Right forelimb (tissue), 1 donor: ENCODE measurements at regions not wholly inside any gene's neighbourhood (a gene's known extent, or its start where the extent isn't known, plus 50 kb on each side); places are given as distances from the start of the nearest gene placed in this dataset.
"Not testable (repeated sequence)": the region's sequence is repeated elsewhere in the genome, so short reads cannot be mapped to it uniquely, and the experiment has no call there.

Experiments
- DNase-seq: peaks from one replicate; pipeline ENCODE4 v3.0.0-alpha.2; 2018

- DNase-seq, result no peak
These were observed 486.6 kb downstream of the IRS1 start for GRCh38 chr2:226313060-226313459.

DNA sequence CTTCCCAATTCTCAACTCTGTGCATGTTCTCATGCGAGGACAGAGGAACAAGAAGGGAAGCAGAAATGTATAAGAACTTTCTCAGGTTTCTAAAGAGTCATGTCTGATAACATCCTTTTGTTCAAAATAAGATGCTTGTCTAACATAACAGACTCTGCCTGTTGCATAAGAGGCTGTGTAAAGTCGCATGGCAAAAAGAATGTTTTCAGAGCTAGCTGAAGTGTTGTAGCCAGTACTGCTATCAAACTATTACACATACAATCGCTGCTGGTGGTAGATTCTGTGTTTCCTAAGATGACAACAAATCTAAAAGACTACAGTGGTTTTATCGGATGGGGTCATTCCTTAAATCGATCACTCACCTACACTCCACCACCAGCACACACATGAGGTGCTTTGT is 487.5 kb downstream of the IRS1 start:
- no peak for DNase-seq

DNA sequence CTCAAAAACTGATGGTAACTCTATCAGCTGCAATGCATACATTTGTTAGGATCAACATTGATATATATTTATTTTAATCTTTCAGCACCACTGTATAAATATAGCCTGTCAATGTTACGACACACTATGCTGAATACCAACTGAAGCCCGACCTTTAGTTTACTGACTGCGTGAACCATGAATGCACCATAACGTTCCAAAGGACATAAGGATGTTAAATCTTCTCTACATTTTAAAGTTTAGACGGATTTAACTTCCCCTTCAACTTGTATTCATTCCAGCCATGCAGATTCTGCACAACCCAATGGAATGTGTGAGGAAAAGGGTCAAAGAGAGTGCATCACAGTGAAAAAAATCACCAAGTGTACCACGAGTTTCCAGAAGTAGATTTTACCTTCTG is 489.5 kb downstream of the IRS1 start:
- no peak for DNase-seq

DNA sequence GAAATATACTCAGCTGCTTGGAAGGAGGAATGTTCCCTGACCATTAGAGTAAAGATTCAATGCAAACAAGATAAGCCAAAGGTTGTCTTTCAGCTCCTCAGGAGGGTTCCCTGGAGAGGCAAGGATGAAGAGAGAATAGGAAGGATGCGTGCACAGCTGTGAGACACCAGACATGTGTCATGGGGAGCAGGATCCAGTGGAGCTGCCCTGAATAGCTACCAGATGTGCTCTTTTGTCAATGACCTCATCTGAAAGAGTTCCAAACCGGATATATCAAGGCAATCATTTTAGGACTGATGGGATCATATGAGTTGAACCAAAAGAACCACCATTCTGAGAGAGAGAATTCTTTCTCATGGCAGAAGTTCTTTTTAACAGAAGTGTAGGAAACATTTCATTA is 490.6 kb downstream of the IRS1 start:
- DNase-seq, result peak; percentile 43

- DNase-seq, result no peak
These were observed 491.3 kb downstream of the IRS1 start for GRCh38 chr2:226308323-226308680.

GRCh38 chr2:226307487-226308322 is 491.9 kb downstream of the IRS1 start:
- DNase-seq, result no peak

DNA sequence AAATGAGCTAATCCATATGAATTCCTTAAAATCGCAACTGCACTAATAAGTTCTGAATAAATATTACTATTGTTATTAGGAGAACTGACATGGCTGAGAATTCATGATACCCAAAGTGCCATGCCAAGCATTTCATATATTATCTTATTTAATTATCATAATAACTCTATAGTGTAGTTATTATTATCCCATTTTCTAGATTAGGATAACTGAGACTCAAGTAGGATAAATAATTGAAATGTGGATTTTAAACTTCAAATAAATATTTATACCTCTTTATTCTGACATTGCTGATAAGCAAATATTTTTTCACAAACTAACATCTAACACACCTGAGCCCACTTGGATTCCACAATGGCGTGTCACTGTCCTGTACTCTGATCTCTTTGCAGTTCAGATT is 492.7 kb downstream of the IRS1 start:
- no peak for DNase-seq

DNA sequence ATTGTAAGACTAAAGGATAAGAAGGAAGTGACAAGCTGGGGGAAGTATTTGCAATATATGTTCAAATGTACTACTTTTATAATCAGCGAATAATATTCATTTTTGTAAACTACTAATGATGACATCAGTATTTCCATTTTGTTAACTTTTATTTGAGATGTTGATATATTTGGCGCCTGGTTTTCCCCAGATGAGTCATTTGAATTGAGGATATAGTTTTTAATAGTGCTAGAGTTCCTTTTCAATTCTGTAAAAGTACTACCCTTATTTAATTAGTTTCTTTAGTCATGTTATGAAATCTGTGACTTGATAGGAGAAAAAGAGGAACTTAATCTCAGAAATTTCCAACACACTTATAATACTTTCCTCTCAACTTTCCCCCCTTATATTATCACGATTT is 495.3 kb downstream of the IRS1 start:
- no peak for DNase-seq

GRCh38 chr2:226303707-226304106 is 495.9 kb downstream of the IRS1 start:
- DNase-seq, result no peak

DNA sequence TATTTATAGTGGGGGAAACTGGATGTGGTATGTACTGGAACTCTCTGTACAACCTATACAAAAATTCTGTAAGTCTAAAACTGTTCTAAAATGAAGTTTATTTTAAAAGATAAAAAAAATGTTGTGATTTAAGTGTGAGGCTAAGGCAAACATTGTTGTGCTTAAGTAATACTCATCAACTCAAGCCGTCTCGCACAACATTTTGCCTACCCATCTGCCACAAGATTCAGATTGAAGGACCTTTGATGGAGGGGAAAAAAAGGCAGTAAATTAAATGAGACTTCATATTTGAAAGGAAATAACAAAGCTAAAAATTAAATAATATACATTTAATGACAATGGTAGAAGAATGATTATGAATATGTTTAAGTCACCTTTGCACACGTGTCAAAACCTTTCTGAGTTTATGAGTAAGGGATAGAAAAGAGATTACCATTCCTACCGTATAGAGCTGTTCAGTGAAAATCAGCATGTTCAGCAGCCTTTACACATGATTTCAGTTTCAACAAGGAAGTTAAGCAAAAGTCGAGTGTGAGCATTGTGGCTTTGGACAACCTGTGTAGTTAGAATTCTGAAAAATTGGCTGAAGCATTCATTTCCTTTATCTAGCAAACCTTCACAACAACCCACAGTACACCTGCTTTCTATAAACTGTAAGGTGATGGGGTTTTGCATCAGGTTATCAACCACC is 499.3 kb downstream of the IRS1 start:
- no peak for DNase-seq

DNA sequence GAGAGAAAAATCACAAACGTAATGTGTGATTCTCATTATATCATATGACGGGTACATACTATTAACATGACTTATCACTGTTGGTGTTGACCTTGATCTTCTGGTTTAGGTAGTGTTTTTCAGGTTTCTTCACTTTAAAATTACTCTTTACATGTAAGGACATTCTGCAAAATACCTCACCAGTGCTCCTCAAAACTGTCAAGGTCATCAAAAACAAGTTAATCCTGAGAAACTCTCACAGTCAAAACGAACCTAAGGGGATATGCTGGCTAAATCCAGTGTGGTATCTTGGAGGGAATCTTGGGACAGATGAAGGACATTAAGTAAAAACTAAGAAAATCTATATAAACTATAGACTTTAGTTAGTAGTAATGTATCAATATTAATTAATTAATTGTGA is 499.8 kb downstream of the IRS1 start:
- DNase-seq, result no peak

DNA sequence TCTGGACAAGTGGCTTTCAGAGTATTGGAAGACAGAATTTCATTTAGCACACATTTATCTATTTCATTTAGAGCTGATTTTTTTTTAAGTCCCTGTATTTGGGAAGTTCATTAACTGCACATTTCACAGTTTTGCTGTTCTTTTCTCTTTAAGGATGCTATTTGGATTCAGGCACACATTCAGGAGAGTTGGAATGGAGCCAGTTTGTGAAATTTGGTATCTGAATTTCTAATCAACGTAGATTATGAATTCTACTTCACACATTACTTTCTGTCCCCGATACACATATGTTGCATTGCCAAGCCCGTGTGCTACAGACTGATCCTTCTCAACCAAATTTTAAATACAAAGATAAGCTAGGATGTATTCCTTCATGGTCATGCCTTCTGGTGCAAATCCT is 503.9 kb downstream of the IRS1 start:
- DNase-seq, result no peak

DNA sequence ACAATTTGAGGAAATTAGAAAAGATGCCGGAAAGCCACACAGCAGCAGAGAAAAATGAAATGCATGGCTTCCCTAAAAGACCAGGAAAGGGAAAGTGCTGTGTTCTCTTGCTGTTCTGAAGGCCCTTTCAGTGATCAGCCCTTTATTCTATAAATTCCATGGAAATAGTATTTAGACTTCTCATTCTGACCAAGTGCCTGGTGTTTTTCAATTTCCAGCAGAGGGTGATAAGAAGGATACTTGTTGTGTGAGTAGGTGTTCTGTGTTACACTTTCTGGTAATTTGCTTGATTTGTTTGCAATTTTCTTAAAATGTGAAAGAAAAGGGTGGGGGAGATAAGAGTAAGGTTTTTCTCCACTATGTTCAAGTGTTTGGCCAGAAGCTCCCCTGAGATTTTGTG is 504.5 kb downstream of the IRS1 start:
- no peak for DNase-seq

DNA sequence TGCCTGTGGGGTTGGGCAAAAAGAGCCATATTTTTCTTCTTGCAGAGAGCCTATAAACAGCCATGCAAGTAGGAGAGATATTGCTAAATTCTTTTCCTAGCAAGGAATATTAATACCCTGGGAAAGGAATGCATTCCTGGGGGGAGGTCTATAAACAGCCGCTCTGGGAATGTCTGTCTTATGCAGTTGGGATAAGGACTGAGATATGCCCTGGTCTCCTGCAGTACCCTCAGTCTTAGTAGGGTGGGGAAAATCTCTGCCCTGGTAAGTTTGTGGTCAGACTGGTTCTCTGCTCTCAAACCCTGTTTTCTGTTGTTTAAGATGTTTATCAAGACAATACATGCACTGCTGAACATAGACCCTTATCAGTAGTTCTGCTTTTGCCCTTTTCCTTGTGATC is 508.3 kb downstream of the IRS1 start:
- DNase-seq, result not testable (repeated sequence)

GRCh38 chr2:226286916-226287315 is 512.7 kb downstream of the IRS1 start:
- DNase-seq, result no peak

DNA sequence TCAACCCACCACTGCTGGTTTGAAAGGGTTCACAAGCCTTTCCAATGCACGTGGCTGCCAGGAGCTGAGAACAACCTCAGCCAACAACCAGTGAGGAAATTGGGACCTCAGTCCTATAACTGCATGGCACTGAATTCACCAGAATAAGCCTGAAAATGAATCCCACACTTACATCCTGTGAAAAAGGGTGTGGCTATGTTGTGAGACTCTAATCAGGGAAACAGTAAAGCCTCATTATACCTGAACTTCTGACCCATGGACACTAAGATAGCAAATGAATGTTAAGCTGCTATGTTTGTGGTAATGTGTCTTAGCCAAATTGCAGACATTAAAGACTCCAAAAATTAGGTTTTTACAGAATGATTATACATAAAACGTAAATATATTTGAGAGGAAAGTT is 515.8 kb downstream of the IRS1 start:
- DNase-seq, result no peak

GRCh38 chr2:226282151-226282550 is 517.5 kb downstream of the IRS1 start:
- DNase-seq, result no peak

GRCh38 chr2:226280136-226280535 is 519.5 kb downstream of the IRS1 start:
- DNase-seq, result not testable (repeated sequence)

- DNase-seq, result no peak
These were observed 524.4 kb downstream of the IRS1 start for GRCh38 chr2:226275215-226275614.

DNA sequence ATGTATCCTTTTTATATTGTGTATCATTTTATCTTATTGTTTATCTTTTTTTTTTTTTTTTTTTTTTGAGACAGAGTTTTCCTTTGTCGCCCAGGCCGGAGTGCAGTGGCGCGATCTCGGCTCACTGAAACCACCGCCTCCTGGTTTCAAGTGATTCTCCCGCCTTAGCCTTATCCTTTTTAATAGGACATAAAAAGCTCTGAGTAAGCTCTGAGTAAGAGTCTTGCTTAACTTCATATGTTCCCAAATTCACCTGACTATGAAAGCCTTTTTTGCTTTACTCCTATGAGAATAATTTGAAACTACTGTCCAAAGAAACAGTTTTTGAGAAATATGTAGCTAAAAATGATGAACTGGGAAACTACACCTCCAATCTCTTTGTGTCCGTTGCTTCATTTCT is 525.5 kb downstream of the IRS1 start:
- DNase-seq, result no peak

DNA sequence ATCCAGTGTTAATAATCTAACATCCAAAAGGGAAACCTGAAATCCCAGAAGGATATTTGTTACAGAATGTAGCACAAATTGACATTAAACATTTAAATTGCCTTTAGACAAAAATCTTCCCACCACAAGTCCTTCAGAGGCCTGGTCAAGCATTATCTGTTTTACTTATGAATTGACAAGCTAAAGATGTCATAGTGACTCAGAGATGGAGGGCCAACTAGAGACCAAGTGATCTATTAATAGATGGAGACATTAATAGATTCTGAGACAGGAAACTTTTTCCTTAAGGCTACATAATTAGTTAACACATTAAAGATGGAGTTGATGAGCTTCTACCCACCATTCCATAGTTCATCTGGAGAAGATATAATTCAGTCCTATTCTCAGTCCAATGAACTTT is 526.2 kb downstream of the IRS1 start:
- DNase-seq, result no peak

- no peak for DNase-seq
These were observed 527.2 kb downstream of the IRS1 start for GRCh38 chr2:226272435-226272834.

DNA sequence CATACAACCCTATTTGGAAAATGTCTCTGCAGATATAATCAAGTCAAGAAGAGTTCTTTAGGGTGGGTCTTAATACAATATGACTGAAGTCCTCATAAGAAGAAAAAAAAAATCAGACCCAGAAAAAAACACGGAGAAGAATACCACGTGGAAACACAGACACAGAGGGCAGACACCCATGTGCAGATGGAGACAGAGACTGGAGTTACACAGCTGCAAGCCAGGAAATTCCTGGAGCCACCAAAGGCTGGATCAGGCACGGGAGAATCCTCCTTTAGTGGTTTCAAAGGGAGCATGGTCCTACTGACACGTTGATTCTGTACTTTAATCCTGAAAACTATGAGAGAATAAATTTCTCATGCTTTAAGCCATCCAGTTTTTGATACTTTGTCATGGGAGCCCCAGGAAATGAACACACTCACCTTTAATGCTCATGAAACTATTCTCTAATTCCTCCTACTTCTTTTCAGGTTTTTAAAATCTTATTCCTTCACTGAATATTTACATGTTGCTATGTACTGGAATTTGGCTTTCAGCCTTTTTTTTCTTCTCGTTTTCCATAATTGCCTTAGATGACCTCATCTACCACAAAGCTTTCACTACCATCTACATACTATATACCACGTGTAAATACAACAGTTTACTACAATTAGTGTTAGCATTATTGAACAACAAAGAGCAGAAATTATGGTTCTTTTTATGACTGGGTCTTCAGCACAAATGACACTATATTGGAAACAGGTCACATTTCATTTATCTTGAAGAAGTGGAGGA is 529.1 kb downstream of the IRS1 start:
- no peak for DNase-seq
